NCI-H2196 (cell line): ENCODE measurements at regions not wholly inside any gene's neighbourhood (a gene's known extent, or its start where the extent isn't known, plus 50 kb on each side); places are given as distances from the start of the nearest gene placed in this dataset.

Experiments used
- DNase-seq: peaks from one replicate; lab custom pipeline; 2025; ENCODE audit not compliant: unreplicated experiment; lab: John Stamatoyannopoulos, UW

DNA sequence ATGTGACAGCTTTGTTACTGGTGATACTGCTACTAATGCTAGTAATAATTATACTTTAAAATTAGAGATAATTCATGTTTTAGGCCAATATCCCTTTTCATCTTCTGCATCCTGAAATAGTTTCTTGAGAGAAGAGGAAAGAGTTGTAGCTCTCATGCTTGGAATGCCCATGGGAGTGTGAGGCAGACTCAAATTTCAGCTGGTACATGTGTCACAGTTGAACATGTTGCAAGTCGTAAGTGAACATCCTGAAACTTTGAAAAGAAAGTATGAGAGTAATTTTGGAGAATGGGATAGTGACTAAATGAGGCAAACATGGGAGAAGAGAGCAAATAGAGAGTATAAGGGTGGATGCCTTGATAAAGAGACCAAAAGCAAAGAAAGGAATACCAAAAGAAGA, 168.0 kb downstream of the TMTC3 start:
- DNase-seq: no peak

DNA sequence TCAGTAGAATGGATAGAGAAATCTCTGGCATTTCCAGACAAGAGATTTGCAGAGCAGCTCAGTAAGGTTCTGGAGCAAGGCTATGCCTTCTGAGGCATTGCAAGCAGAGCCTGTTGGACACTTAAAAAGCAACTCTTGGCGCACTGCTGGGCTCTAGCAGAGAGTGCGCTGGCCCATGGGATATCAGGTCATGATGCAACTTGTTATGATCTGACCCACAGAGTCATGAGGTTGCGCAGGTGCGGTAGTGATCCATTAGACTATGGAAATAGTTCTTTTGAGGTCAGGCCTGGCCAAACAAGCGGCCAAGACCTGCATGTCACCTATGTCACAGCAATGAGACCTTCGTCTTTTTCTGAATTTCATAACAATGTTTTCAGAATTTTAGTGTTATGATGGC, 168.6 kb downstream of the TMTC3 start:
- DNase-seq: no peak

DNA sequence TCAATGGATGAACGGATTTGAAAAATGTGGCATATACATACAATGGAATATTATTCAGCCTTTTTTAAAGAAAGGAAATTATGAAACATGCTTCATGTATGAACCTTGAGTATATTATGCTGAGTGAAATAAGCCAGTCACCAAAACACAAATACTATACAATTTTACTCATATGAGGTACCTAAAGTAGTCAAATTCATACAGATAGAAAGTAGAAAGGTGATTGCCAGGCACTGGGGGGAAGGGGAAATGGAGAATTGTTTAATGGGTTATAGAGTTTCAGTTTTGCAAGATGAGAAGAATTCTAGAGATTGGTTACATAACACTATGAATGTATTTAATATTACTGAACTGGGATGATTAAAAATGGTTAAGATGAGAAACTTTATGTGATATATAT, 171.4 kb downstream of the TMTC3 start:
- no peak for DNase-seq

DNA sequence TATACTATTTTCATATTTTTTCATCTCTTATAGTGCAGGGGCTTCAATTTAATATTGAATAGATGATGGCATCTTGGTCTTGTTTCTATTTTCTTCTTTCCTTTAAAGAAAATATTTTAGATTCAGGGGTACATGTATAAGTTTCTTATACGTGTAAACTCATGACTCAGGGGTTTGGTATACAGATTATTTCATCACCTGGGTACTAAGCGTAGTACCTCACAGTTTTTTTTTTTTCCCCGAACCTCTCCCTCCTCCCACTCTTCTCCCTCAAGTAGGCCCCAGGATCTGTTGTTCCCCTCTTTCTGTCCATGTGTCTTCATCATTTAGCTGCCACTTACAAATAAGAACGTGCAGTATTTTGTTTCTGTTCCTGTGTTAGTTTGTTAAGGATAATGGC, 172.6 kb downstream of the TMTC3 start:
- no peak for DNase-seq

DNA sequence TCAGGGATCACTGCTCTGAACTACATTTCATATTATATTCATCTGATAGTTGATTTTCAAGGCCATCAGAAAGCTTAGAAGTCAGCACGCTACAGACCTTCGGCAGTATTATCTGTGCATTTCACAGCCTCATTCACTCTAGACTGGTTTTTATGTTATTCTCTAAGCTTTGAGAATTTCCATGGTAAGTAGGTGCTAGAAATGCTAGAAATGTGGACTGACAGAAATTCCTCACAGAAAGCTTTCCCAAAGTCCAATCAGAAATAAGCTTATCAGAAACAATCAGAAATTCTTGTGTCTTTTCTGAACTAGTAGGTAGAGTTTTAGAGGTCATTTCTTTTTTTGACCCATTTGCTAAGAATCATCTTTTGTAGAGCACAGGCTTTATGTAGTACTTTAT, 176.6 kb downstream of the TMTC3 start:
- no peak for DNase-seq

DNA sequence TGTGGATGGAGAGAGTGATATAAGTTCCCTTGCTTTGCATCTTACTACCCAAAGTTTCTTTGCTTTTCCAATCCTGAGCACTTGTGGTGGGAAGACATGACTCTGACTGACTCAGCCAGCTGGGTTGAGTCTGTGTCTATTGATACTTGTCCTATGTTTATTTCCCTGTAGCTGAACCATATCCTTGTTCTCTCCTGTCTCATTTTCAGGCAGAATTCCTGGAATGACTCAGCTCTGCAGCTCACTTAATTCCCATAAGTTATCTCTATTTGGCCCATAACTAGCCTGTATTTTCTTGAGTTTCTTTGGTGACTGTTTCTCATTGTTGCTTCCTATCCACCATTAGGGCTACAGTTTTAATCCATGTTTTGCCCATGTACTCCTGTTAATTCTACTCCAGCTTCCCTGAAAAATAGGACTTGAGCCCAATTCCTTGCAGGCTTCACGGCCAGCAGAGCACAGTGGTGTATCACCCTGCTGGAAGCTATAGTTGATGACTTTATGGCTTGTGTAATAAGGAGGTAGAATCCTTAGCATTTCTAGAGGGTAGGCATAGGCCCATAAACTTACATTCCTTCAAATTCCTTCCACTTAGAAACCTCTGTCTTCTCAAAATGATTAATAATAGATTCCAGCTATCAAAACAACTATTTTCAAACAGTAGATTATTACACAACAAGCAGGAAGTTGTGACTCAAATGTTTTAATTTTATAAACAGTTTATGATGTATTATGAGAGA, 183.1 kb downstream of the TMTC3 start:
- no peak for DNase-seq

DNA sequence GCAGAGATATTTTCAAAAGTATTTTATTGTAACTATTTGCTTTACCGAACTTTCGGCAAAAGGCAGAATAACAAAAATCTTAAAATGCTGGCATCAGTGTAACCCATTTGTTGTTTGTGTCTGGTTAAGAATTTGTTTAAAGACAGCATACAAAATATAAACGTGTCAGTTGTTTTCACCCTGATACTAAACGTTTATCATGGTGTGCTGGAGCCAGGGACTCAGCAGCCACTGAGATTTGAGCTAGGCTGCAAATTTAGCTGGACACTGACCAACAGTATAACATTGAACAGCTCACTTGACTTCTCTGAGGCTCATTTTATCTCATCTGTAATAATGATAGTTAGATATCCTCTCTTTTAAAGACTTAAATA, 183.7 kb downstream of the TMTC3 start:
- DNase-seq: no peak

DNA sequence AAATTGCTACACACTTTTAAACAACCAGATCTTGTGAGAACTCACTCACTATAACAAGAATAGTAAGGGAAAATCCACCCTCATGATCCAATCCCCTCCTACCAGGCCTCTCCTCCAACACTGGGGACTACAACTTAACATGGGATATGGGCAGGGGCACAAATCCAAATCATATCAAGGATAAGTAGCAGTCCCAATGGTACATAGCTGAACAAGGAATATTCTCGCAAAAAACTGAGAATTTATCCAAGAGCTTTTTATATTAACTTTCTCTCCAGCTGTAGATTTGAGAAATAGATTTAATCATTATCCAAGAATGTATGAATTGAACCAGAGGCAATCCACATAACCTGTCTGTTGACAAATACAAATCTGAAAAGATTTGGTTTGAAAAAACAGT, 185.2 kb downstream of the TMTC3 start:
- DNase-seq: no peak

DNA sequence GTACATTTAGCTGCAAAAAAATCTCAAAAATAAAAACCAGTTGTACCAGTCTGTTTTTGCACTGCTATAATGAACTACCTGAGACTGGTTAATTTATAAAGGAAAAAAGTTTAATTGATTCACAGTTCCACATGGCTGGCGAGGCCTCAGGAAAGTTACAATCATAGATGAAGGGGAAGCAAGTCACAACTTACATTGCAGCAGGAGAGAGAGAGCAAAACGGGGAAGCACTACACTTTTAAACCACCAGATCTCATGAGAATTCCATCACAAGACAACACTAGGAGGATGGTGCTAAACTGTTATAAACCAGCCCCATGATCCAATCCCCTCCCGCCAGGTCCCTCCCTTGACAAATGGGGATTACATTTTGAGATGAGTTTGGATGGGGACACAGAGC, 186.0 kb downstream of the TMTC3 start:
- DNase-seq: no peak

DNA sequence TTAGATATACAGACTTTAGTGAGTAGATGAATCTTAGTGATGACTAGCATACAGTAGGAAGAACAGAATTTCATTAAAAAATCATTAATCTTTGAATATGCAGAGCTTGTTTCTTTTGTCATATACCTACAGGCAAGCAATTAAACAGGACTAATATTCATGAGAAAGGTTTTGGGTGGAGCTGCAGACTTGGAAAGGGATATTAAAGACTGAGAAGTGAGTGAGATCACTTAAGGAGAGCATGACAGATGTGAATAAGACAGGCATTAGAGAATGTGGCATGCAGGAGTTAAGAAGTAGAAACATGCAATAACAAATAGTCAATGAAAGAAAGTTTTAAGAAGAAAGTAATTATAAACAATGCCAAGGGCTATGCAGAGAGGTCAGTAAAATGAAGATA, 187.7 kb downstream of the TMTC3 start:
- no peak for DNase-seq

DNA sequence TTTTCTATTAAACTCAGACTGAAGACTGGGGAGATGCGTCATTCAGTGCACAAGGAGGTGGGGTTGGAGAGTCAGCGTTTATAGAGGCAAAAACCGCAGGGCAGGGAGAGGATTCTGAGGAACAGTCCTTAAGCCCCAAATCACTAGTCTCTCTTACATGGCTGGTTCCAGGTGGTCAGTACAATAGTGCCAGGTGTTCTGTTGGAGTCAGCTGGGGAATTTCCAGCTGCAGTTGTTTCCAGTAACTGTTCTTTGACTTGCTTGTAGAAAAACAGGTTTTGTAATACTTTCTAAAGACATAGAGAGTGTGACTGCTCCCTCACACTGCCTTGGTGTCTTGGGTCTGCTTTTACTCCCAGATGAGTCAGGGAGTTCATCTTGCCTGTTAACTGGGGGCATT, 192.2 kb downstream of the TMTC3 start:
- peak; percentile 30 for DNase-seq

DNA sequence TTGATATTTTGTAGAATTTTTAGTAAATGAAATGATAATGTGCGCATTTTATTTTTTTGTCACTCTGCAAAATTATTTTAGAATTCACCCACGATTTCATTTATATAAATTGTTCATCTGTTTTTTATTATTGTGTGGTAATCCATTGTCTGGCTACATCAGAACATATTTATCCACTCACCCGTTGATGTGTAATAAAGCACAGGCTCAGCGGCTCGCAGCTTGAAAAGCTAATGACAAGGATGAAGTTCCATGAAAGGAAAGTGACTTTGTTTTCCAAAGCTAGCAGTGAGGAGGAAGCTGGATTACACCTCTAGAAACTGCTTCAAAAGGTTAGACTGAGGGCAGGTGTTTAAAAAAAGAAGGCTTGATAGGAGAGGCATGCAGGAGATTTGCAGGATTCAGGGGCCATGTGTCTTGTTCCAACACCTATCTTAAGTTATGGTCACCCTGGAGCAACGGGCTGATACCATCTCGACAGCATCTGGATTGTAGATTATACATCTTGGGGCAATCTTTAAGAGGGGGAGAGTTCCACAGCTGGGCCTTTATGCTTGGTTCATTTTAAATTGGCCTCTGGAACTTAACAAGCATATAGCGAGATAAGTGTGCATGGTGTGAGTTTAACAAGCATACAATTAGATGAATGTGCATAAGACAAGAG, 194.1 kb downstream of the TMTC3 start:
- no peak for DNase-seq

DNA sequence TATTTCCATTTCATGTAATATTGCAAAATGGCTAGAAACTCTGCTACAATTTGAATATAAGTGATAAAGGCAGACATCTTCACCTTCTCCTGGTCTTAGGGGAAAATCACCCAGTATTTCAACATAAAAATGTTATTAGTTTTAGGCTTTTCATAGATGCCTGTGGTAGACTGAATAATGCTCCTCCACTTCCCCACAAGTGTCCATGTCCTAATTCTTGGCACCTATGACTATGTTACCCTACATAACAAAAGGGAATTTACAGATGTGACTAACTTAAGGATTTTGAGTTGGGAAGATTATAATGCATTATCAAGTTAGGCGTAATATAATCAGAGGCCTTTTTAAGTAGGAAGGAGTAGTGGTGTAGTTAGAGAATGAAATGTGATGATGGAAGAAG, 196.4 kb downstream of the TMTC3 start:
- DNase-seq: no peak

DNA sequence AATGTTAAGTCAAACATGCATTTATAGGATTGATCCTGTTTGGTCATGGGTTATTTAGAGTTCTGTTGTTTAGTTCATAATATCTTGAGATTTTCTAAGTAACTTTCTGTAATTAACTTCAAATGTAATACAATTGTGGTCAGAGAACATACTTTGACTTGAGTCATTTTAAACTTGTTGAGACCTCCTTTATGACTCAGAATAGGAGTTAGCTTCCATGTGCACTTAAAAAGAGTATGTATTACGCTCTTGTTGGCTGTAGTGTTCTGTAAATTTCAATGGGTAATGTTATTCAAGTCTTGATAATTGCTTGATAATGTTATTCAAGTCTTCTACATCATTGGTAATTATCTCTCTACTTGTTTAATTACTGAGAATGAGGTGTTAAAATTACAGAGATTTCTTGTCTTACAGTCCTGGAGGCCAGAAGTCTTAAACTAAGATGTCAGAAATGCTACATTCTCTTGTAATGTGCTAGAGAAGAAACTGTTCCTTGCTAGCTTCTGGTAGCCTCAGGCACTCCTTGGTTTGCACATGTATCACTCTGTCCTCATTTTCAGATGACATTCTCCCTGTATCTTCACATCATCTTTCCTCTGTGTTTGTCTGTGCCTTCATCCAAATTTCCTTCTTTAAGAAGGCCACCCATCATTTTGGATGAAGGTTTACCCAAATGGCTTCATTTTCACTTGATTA, 197.3 kb downstream of the TMTC3 start:
- DNase-seq: no peak

DNA sequence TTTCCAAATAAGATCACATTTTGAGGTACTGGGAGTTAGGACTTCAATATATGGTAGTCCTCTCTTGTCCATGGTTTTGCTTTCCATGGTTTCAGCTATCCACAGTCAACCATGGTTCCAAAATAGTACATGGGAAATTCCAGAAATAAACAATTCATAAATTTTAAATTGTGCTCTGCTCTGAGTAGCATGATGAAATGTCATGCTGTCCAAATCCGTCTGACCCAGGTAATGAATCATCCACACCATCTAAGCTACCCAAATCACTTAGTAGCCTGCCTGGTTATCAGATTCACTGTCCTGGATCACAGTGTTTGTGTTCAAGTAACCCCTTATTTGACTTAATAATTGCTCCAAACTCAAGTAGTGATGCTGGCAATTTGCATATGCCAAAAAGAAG, 197.9 kb downstream of the TMTC3 start:
- DNase-seq: no peak

DNA sequence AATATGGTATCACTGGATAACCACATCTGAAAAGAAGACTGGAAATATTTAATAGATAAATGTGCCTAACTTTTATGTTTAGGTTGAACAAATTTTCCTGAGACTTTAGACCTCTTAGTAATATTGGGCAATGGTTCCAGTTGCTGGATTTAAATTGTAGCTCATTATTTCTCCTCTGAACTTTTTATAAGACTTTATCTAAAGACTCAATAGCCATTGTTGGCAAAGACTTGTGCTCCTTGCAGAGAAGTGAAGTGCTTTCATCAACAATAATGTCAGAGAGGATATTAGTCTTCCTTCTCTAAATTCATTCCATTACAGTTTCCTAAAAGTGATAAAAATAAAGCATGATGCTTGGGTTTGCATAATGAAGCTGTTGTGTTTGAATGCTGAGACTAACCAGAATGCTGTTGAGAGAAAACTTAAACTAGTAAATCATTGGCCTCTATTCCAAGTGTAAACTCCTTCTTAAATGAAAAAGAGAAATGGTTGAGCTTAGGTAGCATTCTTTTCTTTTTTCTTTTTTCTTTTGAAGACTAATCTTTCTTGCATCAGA, 200.2 kb downstream of the TMTC3 start:
- no peak for DNase-seq

DNA sequence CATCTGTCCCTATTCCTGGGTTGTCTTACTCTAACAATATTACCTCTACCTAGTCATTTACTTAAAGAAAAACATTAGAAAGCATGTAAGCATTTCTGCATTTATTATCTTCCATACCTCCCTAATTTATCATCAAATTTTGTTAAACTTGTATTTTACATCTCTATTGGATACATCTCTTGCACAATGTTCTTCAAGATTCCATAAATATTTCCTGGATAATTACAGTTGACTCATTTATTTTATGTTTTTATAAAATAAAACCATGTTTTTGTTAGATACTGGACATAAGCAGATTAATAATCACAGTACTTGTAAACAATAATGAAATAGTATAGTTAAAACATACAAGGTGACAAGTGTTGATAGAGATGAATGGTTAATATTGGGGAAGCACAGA, 209.0 kb downstream of the TMTC3 start:
- no peak for DNase-seq

DNA sequence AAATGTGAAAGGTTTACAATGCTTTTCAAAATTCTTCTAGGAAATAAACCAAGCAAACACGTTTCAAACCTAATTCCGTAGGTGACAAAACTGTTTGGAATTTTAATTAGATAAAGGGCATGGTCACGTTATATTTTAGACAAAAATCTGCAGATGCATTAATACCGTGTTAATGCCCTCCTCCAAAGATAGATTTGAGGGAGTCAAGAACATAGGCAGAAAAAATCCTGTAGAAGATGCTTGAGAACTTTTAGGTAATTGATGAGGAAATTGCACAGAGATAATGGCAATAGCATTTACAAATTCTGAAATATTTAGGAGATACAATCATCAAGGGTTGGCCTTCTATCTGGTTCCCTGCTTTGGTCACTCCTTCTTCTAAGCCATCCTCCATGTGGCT, 212.6 kb downstream of the TMTC3 start:
- DNase-seq: no peak

DNA sequence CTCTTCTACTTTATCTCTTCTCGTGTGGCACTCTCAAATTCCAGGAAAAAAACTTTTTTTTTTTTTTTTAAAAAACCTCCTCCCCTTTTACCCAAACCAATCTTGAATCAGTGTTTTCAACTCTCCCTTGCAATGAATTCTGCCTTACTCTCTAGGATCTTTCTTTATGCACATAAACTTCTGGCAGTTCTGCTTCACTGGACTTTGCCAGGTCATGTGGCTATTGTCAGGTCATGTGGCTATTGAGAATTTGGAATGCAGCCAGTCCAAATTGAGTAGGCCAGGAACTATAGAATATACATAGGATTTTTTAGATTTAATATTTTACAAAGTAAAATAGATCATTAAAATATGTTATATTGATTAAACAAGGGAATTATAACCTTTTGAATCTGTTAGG, 218.2 kb downstream of the TMTC3 start:
- no peak for DNase-seq

DNA sequence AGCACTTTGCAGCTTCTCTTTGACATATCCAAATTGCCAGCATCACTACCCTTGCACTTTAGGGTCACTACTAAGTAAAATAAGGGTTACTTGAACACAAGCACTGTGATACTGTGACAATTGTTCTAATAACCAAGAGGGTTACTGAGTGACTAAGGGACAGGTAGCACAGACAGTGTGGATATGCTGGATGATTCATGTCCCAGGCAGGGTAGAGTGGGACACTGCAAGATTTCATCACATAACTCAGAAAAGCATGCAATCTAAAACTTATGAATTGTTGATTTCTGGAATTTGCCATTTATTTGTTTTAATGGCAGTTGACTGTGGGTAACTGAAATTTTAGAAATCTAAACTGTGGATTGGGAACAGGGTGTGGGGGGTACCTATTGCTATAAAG, 218.8 kb downstream of the KITLG start:
- DNase-seq: no peak

DNA sequence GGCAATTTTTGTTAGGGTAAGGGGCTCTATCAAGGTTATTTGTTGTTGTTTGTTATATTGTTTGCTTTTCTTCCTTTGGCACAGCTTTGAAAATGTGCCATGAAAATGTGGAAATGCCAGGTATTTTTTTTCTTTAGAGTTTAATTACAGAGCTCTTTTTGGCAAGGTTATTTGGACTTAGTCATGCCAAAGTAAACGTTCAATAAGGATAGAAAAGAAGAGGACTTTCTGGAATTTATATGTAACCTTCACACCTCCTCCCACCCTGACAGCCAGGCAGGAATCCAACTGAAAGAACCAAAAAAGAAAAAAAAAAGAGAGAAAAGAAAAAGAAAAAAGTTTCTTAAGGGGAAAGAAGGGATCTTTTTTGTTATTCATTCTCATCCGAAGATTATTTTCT, 217.8 kb downstream of the KITLG start:
- DNase-seq: peak; percentile 9

DNA sequence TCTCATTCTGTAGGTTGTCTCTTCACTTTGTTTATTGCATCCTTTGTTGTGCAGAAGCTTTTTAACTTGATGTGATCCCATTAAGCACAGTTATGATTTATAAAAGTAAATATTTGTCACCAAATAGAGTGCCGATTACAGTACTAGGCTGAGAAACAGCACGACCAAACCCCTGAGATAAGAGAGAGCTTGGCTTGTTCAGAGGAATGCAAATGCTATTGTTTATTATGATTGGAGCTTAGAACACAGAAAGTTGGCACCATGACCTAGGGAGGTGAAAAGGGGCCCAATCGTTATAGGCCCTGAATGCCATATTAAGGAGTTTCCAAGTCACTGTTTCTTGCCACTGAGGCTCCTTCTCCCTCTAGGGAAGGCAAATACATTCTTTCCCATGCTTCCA, 214.9 kb downstream of the KITLG start:
- no peak for DNase-seq
